Caco-2 (cell line): ENCODE measurements at regions not wholly inside any gene's neighbourhood (a gene's known extent, or its start where the extent isn't known, plus 50 kb on each side); places are given as distances from the start of the nearest gene placed in this dataset.

ENCODE experiments used
- BruUV-seq: library from RNA; stranded (reverse); fragments of 400-500 nt; replicated peaks from 2 replicates; lab custom pipeline; 2021; lab: Mats Ljungman, UMichigan
- CTCF ChIA-PET: fragments of 300-600 bp; sonication (Branson Sonifier 250); formaldehyde crosslinking; loops from one replicate; lab custom pipeline; 2022; ENCODE audit warnings: antibody characterized with exemption; lab: Charles Lee
- POLR2A ChIA-PET: fragments of 300-600 bp; sonication (Branson Sonifier 250); formaldehyde crosslinking; loops from one replicate; lab custom pipeline; 2022; ENCODE audit warnings: antibody characterized with exemption; lab: Charles Lee
- DNase-seq, 2 experiments: peaks; one replicate each; pipeline versions ENCODE4 v3.0.0 to v3.0.0-alpha.2; 2020 to 2022
- H3K27me3 ChIP-seq: replicated peaks from 2 replicates; pipeline ENCODE4 v1.6.0; 2011; ENCODE audit warnings: low read length; ENCODE audit not compliant: control insufficient read depth, insufficient read depth
- H3K36me3 ChIP-seq: 2 replicates; pipeline ENCODE4 v1.5.1; 2011; ENCODE audit warnings: low read length; ENCODE audit not compliant: control insufficient read depth, insufficient read depth
- H3K4me1 ChIP-seq: fragments of 250-450 bp; sonication (Bioruptor Pico); 2 replicates; pipeline ENCODE4 v1.5.1; 2020; ENCODE audit warnings: mild to moderate bottlenecking
- H3K4me3 ChIP-seq: 2 replicates; pipeline ENCODE4 v1.5.1; 2011; ENCODE audit warnings: low read depth, mild to moderate bottlenecking, control low read depth, low read length
- H3K9me3 ChIP-seq: fragments of 250-450 bp; sonication (Bioruptor Pico); 2 replicates; pipeline ENCODE4 v1.5.1; 2020; ENCODE audit warnings: mild to moderate bottlenecking, moderate library complexity
- H3K27ac Mint-ChIP-seq: one replicate; pipeline ENCODE4 v1.8.0; 2022; ENCODE audit warnings: mixed read lengths; ENCODE audit not compliant: unreplicated experiment
- H3K27me3 Mint-ChIP-seq: one replicate; pipeline ENCODE4 v1.8.0; 2022; ENCODE audit warnings: mixed read lengths; ENCODE audit not compliant: insufficient read depth, unreplicated experiment
- H3K36me3 Mint-ChIP-seq: one replicate; pipeline ENCODE4 v1.8.0; 2022; ENCODE audit warnings: mild to moderate bottlenecking, mixed read lengths; ENCODE audit not compliant: insufficient read depth, unreplicated experiment
- H3K4me1 Mint-ChIP-seq: one replicate; pipeline ENCODE4 v1.8.0; 2022; ENCODE audit warnings: low read depth, mixed read lengths; ENCODE audit not compliant: unreplicated experiment
- H3K4me3 Mint-ChIP-seq: one replicate; pipeline ENCODE4 v1.8.0; 2022; ENCODE audit warnings: mild to moderate bottlenecking, moderate library complexity, mixed read lengths; ENCODE audit not compliant: unreplicated experiment
- H3K9me3 Mint-ChIP-seq: one replicate; pipeline ENCODE4 v1.8.0; 2022; ENCODE audit warnings: mixed read lengths; ENCODE audit not compliant: unreplicated experiment
- CTCF ChIP-seq, 2 experiments: fragments of 200-600 bp in 1 of 2; IDR thresholded peaks; 1 replicate in 1 of 2; 2 replicates in 1 of 2; pipeline versions ENCODE4 v1.5.1 to v1.8.0; 2011 to 2022; ENCODE audit warnings: antibody characterized with exemption in 1 of 2, control low read depth in 1 of 2, inconsistent platforms in 1 of 2, low read depth in 1 of 2, low read length in 1 of 2, mild to moderate bottlenecking in 1 of 2, moderate library complexity in 1 of 2; ENCODE audit not compliant: insufficient read depth in 1 of 2, severe bottlenecking in 1 of 2, unreplicated experiment in 1 of 2
- intact Hi-C: fragments of 100-400 bp; cut with micrococcal nuclease; formaldehyde crosslinking; loops from one replicate; pipeline ENCODE4 v1.10.0; 2022; ENCODE audit not compliant: unreplicated experiment

GRCh38 chr17:62866471-62866870 lies 58.4 kb upstream of the MARCHF10 start:
- Histone ChIP-seq H3K9me3 (no peaks in the 10 kb centered on the region), H3K36me3 (no peaks in the 10 kb centered on the region), H3K27me3 (no peaks in the 10 kb centered on the region; the same call in none of the 2 replicates), H3K4me1 (peaks cover 2% of the 10 kb centered on the region), H3K4me3 (no peak overlapping the region)
- Mint-ChIP-seq H3K27me3 (peaks cover 19% of the 10 kb centered on the region), H3K9me3 (no peaks in the 10 kb centered on the region), H3K4me1 (no peaks in the 10 kb centered on the region), H3K36me3 (no peaks in the 10 kb centered on the region), H3K4me3 (no peak overlapping the region), H3K27ac (no peak overlapping the region)
- no peak for TF ChIP-seq CTCF (IDR thresholded peaks at IDR 0.05; ENCODE audit: insufficient read depth in 1 of 2, low read depth in 1 of 2, low read length in 1 of 2, severe bottlenecking in 1 of 2, unreplicated experiment in 1 of 2)
- CTCF ChIA-PET = no interaction called here
- intact Hi-C loops = no loop called here
- POLR2A ChIA-PET = no interaction called here
- no peak for DNase-seq
- no TSS peak for BruUV-seq

GRCh38 chr17:62865586-62865985 lies 57.5 kb upstream of the MARCHF10 start:
- TF ChIP-seq CTCF (IDR thresholded peaks at IDR 0.05; ENCODE audit: insufficient read depth in 1 of 2, low read depth in 1 of 2, low read length in 1 of 2, severe bottlenecking in 1 of 2, unreplicated experiment in 1 of 2) = no peak
- peaks cover 11% of the 10 kb centered on the region for H3K4me1 ChIP-seq
- H3K4me3 ChIP-seq = no peak overlapping the region
- Mint-ChIP-seq H3K4me3 (no peak overlapping the region), H3K36me3 (no peaks in the 10 kb centered on the region), H3K27ac (no peak overlapping the region), H3K4me1 (no peaks in the 10 kb centered on the region), H3K9me3 (no peaks in the 10 kb centered on the region), H3K27me3 (peaks cover 19% of the 10 kb centered on the region)
- no peaks in the 10 kb centered on the region for H3K9me3 ChIP-seq
- ChIA-PET POLR2A (no interaction called here), CTCF (interaction anchor here (0.6 kb wide), 1 partner anchor 9 kb away, joined by 3 read pairs; no protein-coding TSS in a partner anchor)
- intact Hi-C loops = no loop called here
- BruUV-seq = no TSS peak
- H3K27me3 ChIP-seq = no peaks in the 10 kb centered on the region; the same call in none of the 2 replicates
- no peak for DNase-seq
- H3K36me3 ChIP-seq = no peaks in the 10 kb centered on the region

GRCh38 chr17:62862251-62862650 lies 54.1 kb upstream of the MARCHF10 start:
- no peak overlapping the region for H3K27ac Mint-ChIP-seq
- no peaks in the 10 kb centered on the region for H3K9me3 Mint-ChIP-seq
- no peak for TF ChIP-seq CTCF (IDR thresholded peaks at IDR 0.05; ENCODE audit: insufficient read depth in 1 of 2, low read depth in 1 of 2, low read length in 1 of 2, severe bottlenecking in 1 of 2, unreplicated experiment in 1 of 2)
- ChIA-PET POLR2A (no interaction called here), CTCF (no interaction called here)
- no peak overlapping the region for H3K4me3 Mint-ChIP-seq
- intact Hi-C loops = no loop called here
- BruUV-seq = no TSS peak
- Histone ChIP-seq H3K4me3 (no peak overlapping the region), H3K36me3 (no peaks in the 10 kb centered on the region), H3K9me3 (no peaks in the 10 kb centered on the region), H3K27me3 (no peaks in the 10 kb centered on the region), H3K4me1 (peaks cover 11% of the 10 kb centered on the region)
- no peaks in the 10 kb centered on the region for H3K36me3 Mint-ChIP-seq
- DNase-seq = no peak
- no peaks in the 10 kb centered on the region for H3K4me1 Mint-ChIP-seq
- peaks cover 14% of the 10 kb centered on the region for H3K27me3 Mint-ChIP-seq
